ENCODE measurements at regions not wholly inside any gene's neighbourhood (a gene's known extent, or its start where the extent isn't known, plus 50 kb on each side); places are given as distances from the start of the nearest gene placed in this dataset.

DNA sequence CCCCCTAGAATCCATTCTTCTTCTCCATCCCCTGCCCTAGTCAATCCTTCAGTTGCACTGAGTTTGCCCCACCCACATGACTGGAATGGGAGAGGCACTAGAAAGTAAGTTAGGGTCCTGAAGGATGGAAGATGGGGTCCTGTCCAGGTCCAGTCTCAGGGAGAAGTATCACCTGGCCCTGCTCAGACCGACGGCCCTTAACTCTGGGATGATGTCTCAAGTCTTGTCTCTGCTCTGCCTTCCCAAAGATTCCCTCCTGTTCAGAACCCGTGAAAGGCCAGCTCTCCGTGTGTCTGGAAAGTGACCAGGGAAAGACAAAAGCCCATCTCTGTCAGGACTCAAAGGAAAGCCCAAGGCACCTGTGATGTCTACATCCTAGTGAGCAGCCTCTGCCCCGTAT is 88.8 kb downstream of the OAT start:
- no peak for TF ChIP-seq POLR2A (IDR thresholded peaks at IDR 0.05)
- TF ChIP-seq, protein P1, sequence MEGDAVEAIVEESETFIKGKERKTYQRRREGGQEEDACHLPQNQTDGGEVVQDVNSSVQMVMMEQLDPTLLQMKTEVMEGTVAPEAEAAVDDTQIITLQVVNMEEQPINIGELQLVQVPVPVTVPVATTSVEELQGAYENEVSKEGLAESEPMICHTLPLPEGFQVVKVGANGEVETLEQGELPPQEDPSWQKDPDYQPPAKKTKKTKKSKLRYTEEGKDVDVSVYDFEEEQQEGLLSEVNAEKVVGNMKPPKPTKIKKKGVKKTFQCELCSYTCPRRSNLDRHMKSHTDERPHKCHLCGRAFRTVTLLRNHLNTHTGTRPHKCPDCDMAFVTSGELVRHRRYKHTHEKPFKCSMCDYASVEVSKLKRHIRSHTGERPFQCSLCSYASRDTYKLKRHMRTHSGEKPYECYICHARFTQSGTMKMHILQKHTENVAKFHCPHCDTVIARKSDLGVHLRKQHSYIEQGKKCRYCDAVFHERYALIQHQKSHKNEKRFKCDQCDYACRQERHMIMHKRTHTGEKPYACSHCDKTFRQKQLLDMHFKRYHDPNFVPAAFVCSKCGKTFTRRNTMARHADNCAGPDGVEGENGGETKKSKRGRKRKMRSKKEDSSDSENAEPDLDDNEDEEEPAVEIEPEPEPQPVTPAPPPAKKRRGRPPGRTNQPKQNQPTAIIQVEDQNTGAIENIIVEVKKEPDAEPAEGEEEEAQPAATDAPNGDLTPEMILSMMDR (IDR thresholded peaks at IDR 0.05), result no peak
